Esophagus squamous epithelium (tissue), 5 donors: ENCODE measurements at regions not wholly inside any gene's neighbourhood (a gene's known extent, or its start where the extent isn't known, plus 50 kb on each side); places are given as distances from the start of the nearest gene placed in this dataset.

Experiments used
- DNase-seq: peaks from one replicate; lab custom pipeline; 2025; lab: John Stamatoyannopoulos, UW
- H3K27ac ChIP-seq, 4 donors: fragments of 200-600 bp; sonication (generic); one replicate each; pipeline ENCODE4 v1.5.1; 2016 to 2019; ENCODE audit warnings: mild to moderate bottlenecking in 1 of 4
- H3K27me3 ChIP-seq, 4 donors: fragments of 200-600 bp; sonication (generic); 1 replicate in 3 of 4; 2 replicates in 1 of 4; pipeline versions ENCODE4 v1.5.1 to v1.6.0; 2017 to 2021; ENCODE audit warnings: antibody characterized with exemption in 1 of 4
- H3K36me3 ChIP-seq, 3 donors: fragments of 200-600 bp; sonication (generic); one replicate each; pipeline ENCODE4 v1.5.1; 2016 to 2019
- H3K4me1 ChIP-seq, 3 donors: fragments of 200-600 bp; sonication (generic); one replicate each; pipeline ENCODE4 v1.5.1; 2017 to 2019
- H3K4me3 ChIP-seq, 4 donors: fragments of 200-600 bp; sonication (generic); 1 replicate in 3 of 4; 2 replicates in 1 of 4; pipeline ENCODE4 v1.5.1; 2016 to 2019; ENCODE audit warnings: mild to moderate bottlenecking in 2 of 4, moderate library complexity in 1 of 4
- H3K9me3 ChIP-seq, 3 donors: fragments of 200-600 bp; sonication (generic); one replicate each; pipeline ENCODE4 v1.5.1; 2016 to 2019
- POLR2A ChIP-seq, 4 donors: fragments of 450-650 bp; IDR thresholded peaks; one replicate each; pipeline ENCODE4 v1.6.1; 2017; ENCODE audit warnings: antibody characterized with exemption in 4 of 4, mild to moderate bottlenecking in 4 of 4, moderate library complexity in 3 of 4
- WGBS, 2 donors: methylation state at CpG; one replicate each; pipeline ENCODE4 v1.1.5; 2018; 5-methylcytosine and 5-hydroxymethylcytosine counted together
- intact Hi-C: fragments of 100-400 bp; cut with DNase I; formaldehyde crosslinking; loops from one replicate; pipeline ENCODE4 v1.15.0; 2022
- TF ChIP-seq, protein P1 (sequence below), 6 experiments: fragments of 450-650 bp in 4 of 6; fragments of 200-600 bp in 2 of 6; sonication (generic) in 2 of 6; IDR thresholded peaks; one replicate each; pipeline ENCODE4 v1.5.1; 2016 to 2019; ENCODE audit warnings: antibody characterized with exemption in 6 of 6, mild to moderate bottlenecking in 4 of 6, moderate library complexity in 4 of 6
- donor health status: DM: yes; HTN: yes; CAD: no.

DNA sequence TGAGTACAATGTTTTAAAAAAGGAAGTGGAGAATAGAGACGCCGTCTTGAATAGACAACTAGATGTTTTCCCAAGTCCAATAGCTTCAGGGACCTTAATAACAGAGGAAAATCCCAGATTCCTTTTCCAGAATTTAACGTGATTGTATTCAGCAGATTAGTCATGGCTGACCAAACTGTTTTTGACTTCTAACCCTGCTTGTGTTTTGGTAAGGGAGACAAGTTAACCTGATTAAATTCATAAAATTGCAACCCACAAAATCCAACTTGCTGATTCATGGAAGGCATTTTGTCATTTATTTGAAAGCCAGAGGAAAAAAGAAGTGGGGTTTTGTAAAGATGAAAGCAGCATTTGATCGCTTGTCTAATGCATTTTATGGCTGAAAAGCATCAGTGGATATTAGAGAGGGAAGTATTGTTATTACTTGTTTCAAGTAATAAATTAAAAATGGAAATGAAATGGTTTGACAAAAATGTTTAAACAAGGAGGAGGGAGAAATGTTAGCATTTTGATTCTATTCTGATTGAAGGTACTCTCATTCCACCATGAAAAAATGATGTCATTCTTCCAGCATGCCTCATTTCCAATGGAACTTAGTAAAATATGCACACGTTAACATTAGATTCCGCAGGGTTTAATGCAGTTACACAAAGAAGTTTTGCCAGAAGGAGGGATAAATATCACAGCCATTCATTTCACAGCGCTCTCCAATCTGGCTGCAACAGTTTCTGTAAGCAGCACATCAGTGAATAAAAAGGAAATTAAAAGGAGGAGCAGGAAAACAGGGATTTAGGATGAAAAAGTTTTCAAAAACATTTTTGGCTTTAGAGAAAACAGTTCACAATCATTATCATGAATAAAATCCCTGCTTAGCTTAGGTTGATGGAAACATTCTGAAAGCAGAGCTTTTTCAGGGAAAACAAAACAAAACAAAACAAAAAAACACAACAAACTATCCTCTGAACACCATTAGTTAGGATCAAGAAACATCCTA is 314.7 kb downstream of the PRR16 start:
- Histone ChIP-seq H3K27ac (no peak overlapping the region), H3K36me3 (no peaks in the 10 kb centered on the region), H3K4me3 (no peak overlapping the region), H3K9me3 (no peaks in the 10 kb centered on the region), H3K4me1 (no peaks in the 10 kb centered on the region), H3K27me3 (no peaks in the 10 kb centered on the region)
- TF ChIP-seq, protein P1, sequence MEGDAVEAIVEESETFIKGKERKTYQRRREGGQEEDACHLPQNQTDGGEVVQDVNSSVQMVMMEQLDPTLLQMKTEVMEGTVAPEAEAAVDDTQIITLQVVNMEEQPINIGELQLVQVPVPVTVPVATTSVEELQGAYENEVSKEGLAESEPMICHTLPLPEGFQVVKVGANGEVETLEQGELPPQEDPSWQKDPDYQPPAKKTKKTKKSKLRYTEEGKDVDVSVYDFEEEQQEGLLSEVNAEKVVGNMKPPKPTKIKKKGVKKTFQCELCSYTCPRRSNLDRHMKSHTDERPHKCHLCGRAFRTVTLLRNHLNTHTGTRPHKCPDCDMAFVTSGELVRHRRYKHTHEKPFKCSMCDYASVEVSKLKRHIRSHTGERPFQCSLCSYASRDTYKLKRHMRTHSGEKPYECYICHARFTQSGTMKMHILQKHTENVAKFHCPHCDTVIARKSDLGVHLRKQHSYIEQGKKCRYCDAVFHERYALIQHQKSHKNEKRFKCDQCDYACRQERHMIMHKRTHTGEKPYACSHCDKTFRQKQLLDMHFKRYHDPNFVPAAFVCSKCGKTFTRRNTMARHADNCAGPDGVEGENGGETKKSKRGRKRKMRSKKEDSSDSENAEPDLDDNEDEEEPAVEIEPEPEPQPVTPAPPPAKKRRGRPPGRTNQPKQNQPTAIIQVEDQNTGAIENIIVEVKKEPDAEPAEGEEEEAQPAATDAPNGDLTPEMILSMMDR (IDR thresholded peaks at IDR 0.05), result no peak
- no peak for TF ChIP-seq POLR2A (IDR thresholded peaks at IDR 0.05)
- intact Hi-C loops, result no loop called here
- 35 to 37% methylated on average over 7 of the region's 7 CpGs for WGBS, 2 donors
- DNase-seq, result no peak

- Histone ChIP-seq H3K36me3 (no peaks in the 10 kb centered on the region), H3K9me3 (no peaks in the 10 kb centered on the region), H3K27ac (no peak overlapping the region), H3K27me3 (no peaks in the 10 kb centered on the region), H3K4me3 (no peak overlapping the region), H3K4me1 (no peaks in the 10 kb centered on the region)
- TF ChIP-seq POLR2A (IDR thresholded peaks at IDR 0.05), result no peak
- TF ChIP-seq, protein P1 (IDR thresholded peaks at IDR 0.05), result no peak
- DNase-seq, result no peak
- intact Hi-C loops, result no loop called here
- WGBS, 2 donors, result 6 to 23% methylated on average over 2 of the region's 2 CpGs
Observed at GRCh38 chr5:120779674-120780073, 315.6 kb downstream of the PRR16 start.

DNA sequence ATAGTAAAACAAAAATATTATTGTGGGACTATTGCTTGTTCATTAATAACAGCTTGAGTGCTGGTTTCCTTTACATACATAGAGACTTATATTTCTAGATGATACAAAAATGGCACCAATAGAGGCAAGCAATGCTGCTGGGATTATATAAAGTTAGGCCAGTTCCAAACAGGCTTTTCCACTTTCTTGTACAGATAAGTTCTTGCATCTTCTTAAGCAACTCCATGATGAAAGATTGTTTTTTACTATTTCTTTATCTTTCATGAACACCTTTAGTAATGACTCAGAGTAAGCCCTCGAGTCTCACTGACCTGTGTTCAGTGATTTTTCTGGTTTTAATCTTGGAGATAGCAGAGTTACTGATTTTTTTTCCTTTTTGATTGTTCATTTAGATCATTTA is 324.4 kb downstream of the PRR16 start:
- TF ChIP-seq, protein P1 (IDR thresholded peaks at IDR 0.05), result no peak
- TF ChIP-seq POLR2A (IDR thresholded peaks at IDR 0.05), result no peak
- 17 to 42% methylated on average over 1 of the region's 1 CpG for WGBS, 2 donors

GRCh38 chr5:120789918-120790317 is 325.8 kb downstream of the PRR16 start:
- intact Hi-C loops, result no loop called here
- Histone ChIP-seq H3K4me3 (no peak overlapping the region), H3K9me3 (no peaks in the 10 kb centered on the region), H3K4me1 (no peaks in the 10 kb centered on the region), H3K27ac (no peak overlapping the region), H3K36me3 (no peaks in the 10 kb centered on the region), H3K27me3 (no peaks in the 10 kb centered on the region)
- WGBS, 2 donors, result 18 to 37% methylated on average over 2 of the region's 2 CpGs
- TF ChIP-seq, protein P1 (IDR thresholded peaks at IDR 0.05), result no peak
- no peak for TF ChIP-seq POLR2A (IDR thresholded peaks at IDR 0.05)
- no peak for DNase-seq

More for the DNA sequence above, 324.4 kb downstream of the PRR16 start:
- Histone ChIP-seq H3K36me3 (no peaks in the 10 kb centered on the region), H3K4me1 (no peaks in the 10 kb centered on the region), H3K4me3 (no peak overlapping the region), H3K27me3 (no peaks in the 10 kb centered on the region), H3K27ac (no peak overlapping the region), H3K9me3 (no peaks in the 10 kb centered on the region)
- DNase-seq, result no peak
- intact Hi-C loops, result no loop called here

GRCh38 chr5:120790339-120790738 is 326.2 kb downstream of the PRR16 start:
- Histone ChIP-seq H3K36me3 (no peaks in the 10 kb centered on the region), H3K4me3 (no peak overlapping the region), H3K4me1 (no peaks in the 10 kb centered on the region), H3K27me3 (no peaks in the 10 kb centered on the region), H3K27ac (no peak overlapping the region), H3K9me3 (no peaks in the 10 kb centered on the region)
- 39 to 64% methylated on average over 1 of the region's 1 CpG for WGBS, 2 donors
- no peak for DNase-seq
- TF ChIP-seq, protein P1 (IDR thresholded peaks at IDR 0.05), result no peak
- no peak for TF ChIP-seq POLR2A (IDR thresholded peaks at IDR 0.05)
- intact Hi-C loops, result no loop called here
